ENCODE measurements at regions not wholly inside any gene's neighbourhood (a gene's known extent, or its start where the extent isn't known, plus 50 kb on each side); places are given as distances from the start of the nearest gene placed in this dataset.
A peak's percentile ranks its signal among the peaks of the same experiment; 100 is the strongest.

GRCh38 chr12:124392271-124392666, 97.4 kb downstream of the RFLNA start:
- Histone ChIP-seq H4K5ac (ENCODE audit: low read depth, low read length) (no peak overlapping the region; the same call in 1 of the 2 replicates), H3K27ac (ENCODE audit: insufficient read depth, low read length) (peak overlapping the region; percentile 30), H2BK5ac (ENCODE audit: low read depth, low read length, poor library complexity, severe bottlenecking) (peak overlapping the region; percentile 74), H4K8ac (ENCODE audit: low read depth in 2 of 2, low read length in 2 of 2) (peak overlapping the region in 1 of 2 experiments; percentile 71; a peak in 2 of 4 replicates), H3K18ac (ENCODE audit: low read depth, low read length) (no peak overlapping the region), H3K4me1 (ENCODE audit: control insufficient read depth, insufficient read depth, low read length) (peaks cover 43% of the 10 kb centered on the region), H3K56ac (ENCODE audit: extremely low read depth, insufficient read depth, low read length) (no peak overlapping the region), H2AK9ac (replicated peaks; ENCODE audit: low read depth, low read length, poor library complexity) (peak overlapping the region; percentile 95), H3K79me1 (ENCODE audit: low read depth in 1 of 2, low read length in 2 of 2) (peaks cover 30 to 75% of the 10 kb centered on the region in 2 experiments), H4K91ac (ENCODE audit: insufficient read depth, low read depth, low read length) (peak overlapping the region; percentile 82), H3K4me2 (ENCODE audit: low read depth, low read length) (no peak overlapping the region), H3K9me3 (ENCODE audit: control insufficient read depth, insufficient read depth, low read length) (no peaks in the 10 kb centered on the region), H3K27me3 (ENCODE audit: control insufficient read depth, insufficient read depth, low read length) (no peaks in the 10 kb centered on the region), H3K36me3 (ENCODE audit: control insufficient read depth, insufficient read depth, low read length) (peaks cover 32% of the 10 kb centered on the region), H2BK20ac (ENCODE audit: low read depth, low read length) (peak overlapping the region; percentile 55), H3K4ac (ENCODE audit: low read depth, low read length) (peak overlapping the region; percentile 83), H3K9me1 (ENCODE audit: insufficient read depth, low read length) (peaks cover 12% of the 10 kb centered on the region), H3K9ac (ENCODE audit: low read depth, low read length) (no peak overlapping the region), H4K20me1 (ENCODE audit: insufficient read depth, low read length) (peaks cover 36% of the 10 kb centered on the region), H3K14ac (replicated peaks; ENCODE audit: low read depth, low read length) (peak overlapping the region; percentile 58; the same call in 1 of the 2 replicates), H2BK15ac (ENCODE audit: low read depth, low read length) (0 out of 3 replicates have a peak overlapping the region, but pooled peaks have one; percentile 65), H2AK5ac (ENCODE audit: low read depth, low read length) (peak overlapping the region; percentile 96), H3K4me3 (ENCODE audit: insufficient read depth, low read depth, low read length) (no peak overlapping the region), H2AFZ (replicated peaks; ENCODE audit: low read length, poor library complexity) (no peak overlapping the region), H2BK120ac (ENCODE audit: low read depth, low read length) (peak overlapping the region; percentile 88), H3K23ac (ENCODE audit: low read depth, low read length) (peak overlapping the region; percentile 63; the same call in 1 of the 2 replicates)
- in situ Hi-C loops (cut with MboI; ENCODE audit: low sequenced_read_pairs) (no loop called here), intact Hi-C loops (cut with micrococcal nuclease) (no loop called here), dilution Hi-C loops (cut with HindIII; ENCODE audit: low sequenced_read_pairs, unreplicated experiment) (no loop called here)
- POLR2A ChIA-PET (ENCODE audit: unreplicated experiment), result interaction anchor here (0.6 kb wide), 1 partner anchor 33 kb away, joined by 3 read pairs; no protein-coding TSS in a partner anchor
- ATAC-seq (ENCODE audit: low read depth) (no peak), DNase-seq (peak; percentile 45)
- no TSS peak for BruUV-seq (replicated peaks)
- CTCF ChIA-PET, result no interaction called here
- 27% methylated on average over 5 of the region's 16 CpGs; no CpG with 5 or more reads in 1 of the 2 experiments for WGBS, 2 experiments (ENCODE audit: extremely low coverage in 2 of 2, insufficient read length in 1 of 2)
- TF ChIP-seq, protein P1, sequence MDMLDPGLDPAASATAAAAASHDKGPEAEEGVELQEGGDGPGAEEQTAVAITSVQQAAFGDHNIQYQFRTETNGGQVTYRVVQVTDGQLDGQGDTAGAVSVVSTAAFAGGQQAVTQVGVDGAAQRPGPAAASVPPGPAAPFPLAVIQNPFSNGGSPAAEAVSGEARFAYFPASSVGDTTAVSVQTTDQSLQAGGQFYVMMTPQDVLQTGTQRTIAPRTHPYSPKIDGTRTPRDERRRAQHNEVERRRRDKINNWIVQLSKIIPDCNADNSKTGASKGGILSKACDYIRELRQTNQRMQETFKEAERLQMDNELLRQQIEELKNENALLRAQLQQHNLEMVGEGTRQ (IDR thresholded peaks at IDR 0.05; ENCODE audit: low read depth, low read length), result peak; percentile 32; the same call in 1 of the 2 replicates
- TF ChIP-seq, protein P2, sequence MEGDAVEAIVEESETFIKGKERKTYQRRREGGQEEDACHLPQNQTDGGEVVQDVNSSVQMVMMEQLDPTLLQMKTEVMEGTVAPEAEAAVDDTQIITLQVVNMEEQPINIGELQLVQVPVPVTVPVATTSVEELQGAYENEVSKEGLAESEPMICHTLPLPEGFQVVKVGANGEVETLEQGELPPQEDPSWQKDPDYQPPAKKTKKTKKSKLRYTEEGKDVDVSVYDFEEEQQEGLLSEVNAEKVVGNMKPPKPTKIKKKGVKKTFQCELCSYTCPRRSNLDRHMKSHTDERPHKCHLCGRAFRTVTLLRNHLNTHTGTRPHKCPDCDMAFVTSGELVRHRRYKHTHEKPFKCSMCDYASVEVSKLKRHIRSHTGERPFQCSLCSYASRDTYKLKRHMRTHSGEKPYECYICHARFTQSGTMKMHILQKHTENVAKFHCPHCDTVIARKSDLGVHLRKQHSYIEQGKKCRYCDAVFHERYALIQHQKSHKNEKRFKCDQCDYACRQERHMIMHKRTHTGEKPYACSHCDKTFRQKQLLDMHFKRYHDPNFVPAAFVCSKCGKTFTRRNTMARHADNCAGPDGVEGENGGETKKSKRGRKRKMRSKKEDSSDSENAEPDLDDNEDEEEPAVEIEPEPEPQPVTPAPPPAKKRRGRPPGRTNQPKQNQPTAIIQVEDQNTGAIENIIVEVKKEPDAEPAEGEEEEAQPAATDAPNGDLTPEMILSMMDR (conservative IDR thresholded peaks at IDR 0.05; ENCODE audit: low read depth, low read length), result peak; percentile 43
- TF ChIP-seq MXI1 (IDR thresholded peaks at IDR 0.05; ENCODE audit: borderline replicate concordance, low read depth, low read length) (0 out of 2 replicates have a peak, but pooled peaks have one; percentile 15), SMC3 (IDR thresholded peaks at IDR 0.05; ENCODE audit: low read depth, low read length) (peak; percentile 23), NFE2L2 (IDR thresholded peaks at IDR 0.05; ENCODE audit: low read depth, low read length) (no peak), BHLHE40 (IDR thresholded peaks at IDR 0.05; ENCODE audit: low read depth, low read length) (no peak)

Data from IMR-90 (cell line).